ENCODE measurements at regions not wholly inside any gene's neighbourhood (a gene's known extent, or its start where the extent isn't known, plus 50 kb on each side); places are given as distances from the start of the nearest gene placed in this dataset.

GRCh38 chr4:84327526-84327925 lies 171.6 kb downstream of the NKX6-1 start:
- peaks cover 25% of the 10 kb centered on the region for H3K27me3 Mint-ChIP-seq (ENCODE audit: insufficient read depth, unreplicated experiment)
- intact Hi-C loops (cut with micrococcal nuclease): no loop called here
- BruUV-seq (replicated peaks): no TSS peak
- no peak for DNase-seq (ENCODE audit: unreplicated experiment)
- no peak overlapping the region for H3K27ac Mint-ChIP-seq (ENCODE audit: low read depth, unreplicated experiment)
- no peak overlapping the region for H3K4me3 Mint-ChIP-seq (ENCODE audit: unreplicated experiment)
- H3K36me3 Mint-ChIP-seq (ENCODE audit: insufficient read depth, unreplicated experiment): no peaks in the 10 kb centered on the region
- no peaks in the 10 kb centered on the region for H3K4me1 Mint-ChIP-seq (ENCODE audit: insufficient read depth, unreplicated experiment)
- TF ChIP-seq CTCF (IDR thresholded peaks at IDR 0.05; ENCODE audit: unreplicated experiment): no peak
- peaks cover 7% of the 10 kb centered on the region for H3K9me3 Mint-ChIP-seq (ENCODE audit: unreplicated experiment)
- POLR2A ChIA-PET: no interaction called here
- CTCF ChIA-PET: interaction anchor here (0.6 kb wide), 2 partner anchors 176 to 463 kb away, joined by 3 read pairs; no protein-coding TSS in a partner anchor

- Mint-ChIP-seq H3K9me3 (ENCODE audit: unreplicated experiment) (peaks cover under 1% of the 10 kb centered on the region), H3K27ac (ENCODE audit: low read depth, unreplicated experiment) (no peak overlapping the region), H3K4me3 (ENCODE audit: unreplicated experiment) (no peak overlapping the region), H3K4me1 (ENCODE audit: insufficient read depth, unreplicated experiment) (no peaks in the 10 kb centered on the region), H3K27me3 (ENCODE audit: insufficient read depth, unreplicated experiment) (peaks cover 17% of the 10 kb centered on the region), H3K36me3 (ENCODE audit: insufficient read depth, unreplicated experiment) (no peaks in the 10 kb centered on the region)
- no peak for TF ChIP-seq CTCF (IDR thresholded peaks at IDR 0.05; ENCODE audit: unreplicated experiment)
- no peak for DNase-seq (ENCODE audit: unreplicated experiment)
- intact Hi-C loops (cut with micrococcal nuclease): no loop called here
- CTCF ChIA-PET: no interaction called here
- POLR2A ChIA-PET: interaction anchor here (0.7 kb wide), 1 partner anchor 9 kb away, joined by 3 read pairs; no protein-coding TSS in a partner anchor
- no TSS peak for BruUV-seq (replicated peaks)
These were observed 173.5 kb downstream of the NKX6-1 start for GRCh38 chr4:84325625-84326024.

- no TSS peak for BruUV-seq (replicated peaks)
- H3K36me3 Mint-ChIP-seq (ENCODE audit: insufficient read depth, unreplicated experiment): no peaks in the 10 kb centered on the region
- no peak overlapping the region for H3K27ac Mint-ChIP-seq (ENCODE audit: low read depth, unreplicated experiment)
- POLR2A ChIA-PET: interaction anchor here (0.6 to 0.7 kb wide), 2 partner anchors 8 to 537 kb away, joined by 3 read pairs; no protein-coding TSS in a partner anchor
- H3K4me3 Mint-ChIP-seq (ENCODE audit: unreplicated experiment): no peak overlapping the region
- peaks cover 7% of the 10 kb centered on the region for H3K27me3 Mint-ChIP-seq (ENCODE audit: insufficient read depth, unreplicated experiment)
- intact Hi-C loops (cut with micrococcal nuclease): no loop called here
- no peaks in the 10 kb centered on the region for H3K4me1 Mint-ChIP-seq (ENCODE audit: insufficient read depth, unreplicated experiment)
- DNase-seq (ENCODE audit: unreplicated experiment): no peak
- no peak for TF ChIP-seq CTCF (IDR thresholded peaks at IDR 0.05; ENCODE audit: unreplicated experiment)
- CTCF ChIA-PET: no interaction called here
- H3K9me3 Mint-ChIP-seq (ENCODE audit: unreplicated experiment): no peaks in the 10 kb centered on the region
These were observed 174.5 kb downstream of the NKX6-1 start for GRCh38 chr4:84324303-84325245.

- Mint-ChIP-seq H3K4me3 (ENCODE audit: unreplicated experiment) (no peak overlapping the region), H3K4me1 (ENCODE audit: insufficient read depth, unreplicated experiment) (no peaks in the 10 kb centered on the region), H3K27me3 (ENCODE audit: insufficient read depth, unreplicated experiment) (peaks cover 28% of the 10 kb centered on the region), H3K27ac (ENCODE audit: low read depth, unreplicated experiment) (no peak overlapping the region), H3K9me3 (ENCODE audit: unreplicated experiment) (no peaks in the 10 kb centered on the region), H3K36me3 (ENCODE audit: insufficient read depth, unreplicated experiment) (no peaks in the 10 kb centered on the region)
- CTCF ChIA-PET: no interaction called here
- intact Hi-C loops (cut with micrococcal nuclease): no loop called here
- peak; percentile 91 for DNase-seq (ENCODE audit: unreplicated experiment)
- no TSS peak for BruUV-seq (replicated peaks)
- POLR2A ChIA-PET: interaction anchor here (0.9 kb wide), 1 partner anchor 100 kb away, joined by 3 read pairs; no protein-coding TSS in a partner anchor
- TF ChIP-seq CTCF (IDR thresholded peaks at IDR 0.05; ENCODE audit: unreplicated experiment): no peak
These were observed 180.0 kb downstream of the NKX6-1 start for GRCh38 chr4:84319124-84319523.

Measured in MCF 10A (cell line).